Activated naive CD4-positive, alpha-beta T cell (primary cell): ENCODE measurements at regions not wholly inside any gene's neighbourhood (a gene's known extent, or its start where the extent isn't known, plus 50 kb on each side); places are given as distances from the start of the nearest gene placed in this dataset.

Source experiments
- DNase-seq, 4 experiments: peaks; one replicate each; lab custom pipeline; 2025; lab: John Stamatoyannopoulos, UW

- DNase-seq = no peak
These were observed 392.6 kb downstream of the KLF5 start for GRCh38 chr13:73451221-73452029.

- no peak for DNase-seq
These were observed 391.8 kb downstream of the KLF5 start for GRCh38 chr13:73450583-73450982.

GRCh38 chr13:73449252-73449651, 390.4 kb downstream of the KLF5 start:
- no peak for DNase-seq

GRCh38 chr13:73440296-73440895, 381.6 kb downstream of the KLF5 start:
- DNase-seq = no peak

GRCh38 chr13:73433890-73434289, 375.1 kb downstream of the KLF5 start:
- no peak for DNase-seq

GRCh38 chr13:73433458-73433857, 374.7 kb downstream of the KLF5 start:
- no peak for DNase-seq

- DNase-seq = no peak
These were observed 370.9 kb downstream of the KLF5 start for GRCh38 chr13:73429701-73430100.

GRCh38 chr13:73428706-73429105, 369.9 kb downstream of the KLF5 start:
- no peak for DNase-seq

- no peak for DNase-seq
These were observed 369.3 kb downstream of the KLF5 start for GRCh38 chr13:73428137-73428536.

GRCh38 chr13:73422973-73423372, 364.2 kb downstream of the KLF5 start:
- DNase-seq = no peak

- DNase-seq = no peak
These were observed 362.6 kb downstream of the KLF5 start for GRCh38 chr13:73421310-73421912.

- no peak for DNase-seq
These were observed 360.4 kb downstream of the KLF5 start for GRCh38 chr13:73419186-73419585.

- no peak for DNase-seq
These were observed 358.3 kb downstream of the KLF5 start for GRCh38 chr13:73417012-73417615.

- DNase-seq = no peak
These were observed 357.3 kb downstream of the KLF5 start for GRCh38 chr13:73416093-73416492.

- DNase-seq = no peak
These were observed 354.9 kb downstream of the KLF5 start for GRCh38 chr13:73413656-73414055.

GRCh38 chr13:73412933-73413332, 354.1 kb downstream of the KLF5 start:
- DNase-seq = no peak

- DNase-seq = no peak
These were observed 352.4 kb downstream of the KLF5 start for GRCh38 chr13:73411067-73411809.

GRCh38 chr13:73406454-73406853, 347.6 kb downstream of the KLF5 start:
- no peak for DNase-seq

GRCh38 chr13:73404581-73404980, 345.8 kb downstream of the KLF5 start:
- DNase-seq = no peak

- no peak for DNase-seq
These were observed 344.7 kb downstream of the KLF5 start for GRCh38 chr13:73403355-73404120.

GRCh38 chr13:73401769-73402168, 343.0 kb downstream of the KLF5 start:
- DNase-seq = no peak
